Activated naive CD4-positive, alpha-beta T cell treated with anti-CD3 and anti-CD28 coated beads, Interleukin-2, amount 50 U/mL, for 16 hours (primary cell): ENCODE measurements at regions not wholly inside any gene's neighbourhood (a gene's known extent, or its start where the extent isn't known, plus 50 kb on each side); places are given as distances from the start of the nearest gene placed in this dataset.
"Not testable (repeated sequence)": the region's sequence is repeated elsewhere in the genome, so short reads cannot be mapped to it uniquely, and the experiment has no call there.

Source experiments
- DNase-seq: peaks from one replicate; pipeline ENCODE4 v3.0.0-alpha.2; 2020

DNA sequence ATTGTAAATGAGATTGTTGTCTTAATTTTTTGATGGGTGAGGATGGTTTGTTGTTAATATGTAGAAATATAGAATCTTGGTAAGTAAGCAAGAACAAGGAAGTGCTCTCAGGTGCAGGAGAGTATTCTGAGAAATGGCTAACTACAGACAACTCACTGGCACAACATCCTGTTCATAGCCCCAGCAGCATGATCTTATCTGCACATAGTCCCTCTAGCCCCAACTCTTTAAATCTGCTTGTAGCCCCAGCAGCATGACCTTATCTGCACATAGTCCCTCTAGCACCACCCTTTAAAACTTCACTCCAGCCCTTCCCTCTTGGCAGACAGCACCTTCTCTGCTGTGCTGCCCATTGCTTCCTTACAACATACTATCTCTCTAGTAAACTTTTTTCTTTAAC, 1957.1 kb upstream of the ADGRL3 start:
- DNase-seq, result no peak

DNA sequence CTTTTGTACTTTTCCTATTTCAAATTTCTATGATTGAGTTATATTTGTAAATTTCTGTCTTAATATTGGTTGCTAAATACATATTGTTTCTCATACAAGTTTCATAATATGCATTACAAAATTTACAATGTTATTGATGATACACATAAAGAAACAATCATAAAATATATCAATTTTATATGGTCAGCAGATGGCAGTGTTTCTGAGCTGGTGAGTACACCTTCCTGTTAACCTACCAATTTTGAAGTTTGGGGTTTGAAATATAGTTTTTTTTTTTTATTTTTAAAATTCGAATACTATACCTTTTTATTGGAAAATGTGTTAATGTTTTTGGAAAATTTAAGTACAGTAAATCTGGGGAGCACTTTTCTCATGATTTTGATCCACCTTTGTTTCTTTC, 1953.1 kb upstream of the ADGRL3 start:
- DNase-seq, result no peak

DNA sequence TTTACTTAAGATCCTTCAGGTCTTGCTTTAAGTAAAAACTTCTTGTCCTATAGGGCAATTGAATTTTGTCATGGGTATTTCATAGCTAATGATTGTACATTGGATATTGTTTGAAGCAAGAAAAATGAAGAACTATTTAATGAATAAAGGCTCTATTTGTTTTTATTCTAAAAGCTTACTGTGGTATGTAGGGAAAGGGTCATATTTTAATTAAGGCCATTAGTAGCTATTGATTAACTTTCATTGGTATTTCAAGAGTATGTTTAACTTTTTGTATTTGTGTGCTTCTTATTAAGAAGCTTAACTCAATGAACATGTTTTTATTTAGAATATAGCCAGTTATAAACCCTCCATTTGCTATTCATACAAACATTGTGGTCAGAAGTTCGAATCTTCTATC, 1951.8 kb upstream of the ADGRL3 start:
- no peak for DNase-seq

DNA sequence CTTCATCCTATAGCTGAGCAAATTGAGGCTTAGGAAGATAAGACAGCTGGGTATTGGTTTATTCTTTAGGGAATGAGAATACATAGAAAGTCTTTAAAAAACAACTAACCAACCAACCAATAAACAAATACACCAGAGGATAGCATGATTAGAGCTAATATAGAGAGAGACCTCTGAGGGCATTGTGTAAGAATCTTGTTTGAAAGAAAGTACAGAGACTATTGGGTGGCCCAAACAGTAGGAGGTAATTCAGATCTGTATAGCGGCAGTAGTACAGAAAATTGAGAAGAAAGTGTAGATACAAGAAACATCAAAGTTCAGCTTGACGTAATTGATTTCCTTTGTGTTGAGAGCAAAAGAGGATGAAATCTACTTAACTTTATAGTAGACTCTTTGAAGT, 1951.0 kb upstream of the ADGRL3 start:
- DNase-seq, result no peak

DNA sequence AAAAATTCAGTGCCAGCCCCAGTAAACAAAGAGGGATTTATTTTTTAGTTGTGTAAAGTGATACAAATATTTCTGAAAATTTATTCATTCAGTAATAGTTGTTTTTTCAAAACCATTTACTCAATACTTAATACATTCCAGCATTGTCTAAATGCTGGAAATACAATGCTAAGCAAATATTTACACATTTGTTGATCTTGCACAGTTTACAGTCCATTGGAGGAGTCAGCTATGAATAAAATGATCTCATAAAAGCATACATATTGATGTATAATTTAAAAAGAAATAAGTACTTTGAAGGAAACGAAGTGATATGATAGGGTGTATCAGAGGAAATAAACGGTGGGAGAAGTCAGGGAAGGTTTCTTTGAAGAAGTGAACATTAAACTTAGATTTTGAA, 1942.1 kb upstream of the ADGRL3 start:
- no peak for DNase-seq

DNA sequence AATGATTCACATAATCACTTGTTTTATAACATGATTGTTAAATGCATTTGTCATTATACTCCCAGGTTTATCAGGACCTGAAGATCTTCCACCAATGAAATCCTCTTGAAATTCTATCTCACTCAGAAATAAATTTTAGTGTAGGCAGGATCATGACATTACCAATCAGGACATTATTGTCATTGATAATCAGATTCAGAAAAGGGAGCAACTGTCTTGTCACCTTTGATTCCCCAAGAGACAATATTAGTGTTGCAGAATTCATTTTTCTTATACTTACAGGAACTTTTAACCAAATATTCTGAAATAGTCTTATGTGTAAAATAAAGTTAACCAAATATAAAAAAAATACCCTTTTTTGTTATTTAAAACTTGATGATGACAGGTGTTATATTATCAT, 1892.5 kb upstream of the ADGRL3 start:
- no peak for DNase-seq

DNA sequence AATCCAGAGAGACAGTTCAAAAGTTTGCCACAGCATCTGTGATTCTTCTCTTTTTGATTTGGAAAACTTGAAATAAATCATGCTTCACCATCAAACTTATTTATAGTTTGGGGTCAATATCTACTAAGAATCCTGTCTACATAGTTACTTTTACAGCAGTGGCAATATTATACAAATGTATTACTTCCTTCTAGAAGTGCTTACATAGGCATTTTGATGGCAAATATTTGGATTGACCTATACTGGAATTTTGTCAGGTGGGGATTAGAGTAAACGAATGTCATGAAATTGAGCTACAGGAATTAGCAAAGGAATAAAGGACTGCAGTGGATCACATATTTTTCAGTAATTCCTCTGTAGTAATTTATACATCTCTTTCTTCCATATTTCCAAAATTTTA, 1885.5 kb upstream of the ADGRL3 start:
- DNase-seq, result no peak

DNA sequence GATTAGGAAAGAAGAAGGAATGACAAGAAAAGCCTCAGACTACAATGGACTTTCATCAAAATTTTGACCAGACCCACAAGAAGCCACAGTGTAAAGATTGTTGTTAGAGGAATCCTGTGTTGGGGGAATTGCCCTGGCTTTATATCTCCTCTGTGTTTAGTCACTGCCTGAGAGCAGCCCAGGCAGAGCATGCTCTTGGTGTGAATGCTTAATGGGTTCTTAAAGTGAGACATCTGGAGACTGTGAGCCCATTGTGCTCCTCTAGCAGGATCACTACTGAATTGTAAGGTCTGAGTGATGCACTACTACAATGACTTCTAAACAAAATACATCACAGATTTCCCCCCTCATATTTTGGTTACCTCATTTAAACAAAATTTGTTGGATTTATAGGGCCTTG, 1860.5 kb upstream of the ADGRL3 start:
- DNase-seq, result no peak

DNA sequence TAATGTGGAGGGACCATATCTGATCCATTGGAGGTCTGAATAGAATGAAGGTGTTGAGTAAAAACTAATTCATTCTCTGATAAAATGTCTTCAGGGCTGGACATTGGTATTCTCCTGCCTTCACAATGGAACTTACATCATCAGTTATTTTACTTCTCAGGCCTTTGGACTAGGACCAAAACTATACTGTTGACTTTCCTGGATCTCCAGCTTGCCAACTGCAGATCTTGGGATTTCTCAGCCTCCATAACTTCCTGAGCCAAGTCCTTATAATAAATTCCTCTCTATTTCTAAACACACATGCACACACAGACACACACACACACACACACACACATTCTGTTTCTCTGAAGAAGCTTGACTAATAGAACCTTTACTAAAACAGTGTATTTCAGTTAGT, 1858.6 kb upstream of the ADGRL3 start:
- DNase-seq, result no peak

DNA sequence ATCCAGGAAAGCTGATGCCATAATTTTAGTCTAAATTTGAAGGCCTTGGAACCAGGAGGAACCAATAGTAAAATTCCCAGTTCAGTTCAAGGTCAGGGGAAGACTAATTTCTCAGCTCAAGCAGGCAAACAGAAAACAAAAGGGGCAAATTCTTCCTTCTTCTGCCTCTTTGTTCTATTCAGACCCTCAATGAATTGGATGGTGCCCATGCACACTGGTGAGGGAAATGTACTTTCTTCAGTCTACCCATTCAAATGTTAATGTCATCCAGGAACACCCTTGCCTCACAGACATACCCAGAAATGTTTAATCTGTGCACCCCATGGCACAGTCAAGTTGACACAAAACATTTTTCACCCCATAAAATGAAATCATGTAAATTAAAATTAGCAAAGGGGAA, 1851.2 kb upstream of the ADGRL3 start:
- DNase-seq, result no peak

DNA sequence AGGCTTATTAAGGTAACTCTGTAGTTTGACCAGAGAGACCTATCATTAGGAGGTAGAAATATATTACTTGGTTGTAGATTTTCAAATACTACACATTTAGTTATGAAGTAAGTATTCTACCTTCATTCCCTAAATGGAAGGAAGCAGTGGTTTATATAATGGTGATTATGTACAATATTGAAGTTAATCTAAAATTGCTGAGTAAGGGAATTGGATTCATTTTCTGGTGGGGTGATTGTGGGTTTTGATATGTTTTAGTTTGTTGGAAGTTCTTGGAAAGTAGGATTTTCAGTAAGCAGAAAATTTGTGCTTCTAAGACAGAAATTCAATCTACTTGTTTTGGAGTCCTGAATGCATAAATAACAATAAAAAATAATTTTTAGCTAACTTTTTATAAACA, 1830.9 kb upstream of the ADGRL3 start:
- no peak for DNase-seq

DNA sequence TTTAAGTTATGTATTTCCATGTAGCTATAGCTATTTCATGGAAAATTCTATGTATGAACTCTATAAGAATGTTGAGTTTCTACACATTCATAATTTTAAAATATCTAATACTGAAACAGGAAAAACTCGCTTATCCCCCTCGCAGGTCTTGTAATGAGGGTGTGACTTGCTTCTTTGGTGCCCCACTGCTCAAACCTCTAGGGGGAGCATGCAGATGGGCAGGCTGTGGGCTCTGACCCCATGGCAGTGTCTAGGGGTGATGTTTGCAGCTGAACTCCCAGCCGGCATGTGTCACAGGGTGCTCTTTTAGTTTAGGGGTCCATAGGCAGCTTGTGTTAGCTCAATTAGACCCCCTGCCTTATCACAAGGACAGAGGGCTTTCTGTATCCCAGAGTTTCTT, 1825.7 kb upstream of the ADGRL3 start:
- no peak for DNase-seq

DNA sequence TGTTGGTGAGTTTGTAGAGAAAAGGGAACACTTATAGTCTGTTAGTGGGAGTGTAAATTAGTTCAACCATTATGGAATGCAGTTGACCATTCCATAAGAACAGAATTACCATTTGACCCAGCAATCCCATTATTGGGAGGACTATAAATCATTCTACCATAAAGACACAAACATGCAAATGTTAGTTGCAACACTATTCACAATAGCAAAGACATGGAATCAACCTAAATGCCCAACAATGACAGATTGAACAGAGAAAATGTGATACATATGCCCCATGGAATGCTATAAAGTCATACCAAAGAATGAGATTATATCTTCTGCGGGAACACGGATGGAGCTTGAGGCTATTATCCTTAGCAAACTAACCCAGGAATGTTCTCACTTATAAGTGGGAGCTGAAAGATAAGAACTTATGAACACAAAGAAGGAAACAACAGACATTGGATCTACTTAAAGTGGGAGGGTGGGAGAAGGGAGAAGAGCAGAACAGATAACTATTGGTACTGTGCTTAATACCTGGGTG, 1819.2 kb upstream of the ADGRL3 start:
- no peak for DNase-seq

DNA sequence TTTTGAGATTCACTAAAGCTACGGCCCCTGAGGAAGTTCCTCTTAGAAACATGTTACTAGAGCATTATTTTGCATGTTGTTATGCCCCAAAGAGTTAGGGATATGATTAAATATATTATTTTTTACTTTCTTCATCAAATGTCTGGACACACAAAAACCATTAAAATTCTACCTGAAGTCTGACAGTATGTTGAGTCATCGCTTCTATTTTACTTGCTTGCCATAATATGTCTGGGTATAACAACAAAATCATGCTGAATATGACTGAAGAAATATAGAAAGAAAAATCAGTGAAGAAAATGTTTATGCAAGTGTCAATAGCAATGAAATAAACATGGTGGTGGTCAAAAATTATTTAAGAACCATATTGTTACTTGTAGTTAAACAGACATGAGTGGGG, 1818.5 kb upstream of the ADGRL3 start:
- DNase-seq, result no peak

DNA sequence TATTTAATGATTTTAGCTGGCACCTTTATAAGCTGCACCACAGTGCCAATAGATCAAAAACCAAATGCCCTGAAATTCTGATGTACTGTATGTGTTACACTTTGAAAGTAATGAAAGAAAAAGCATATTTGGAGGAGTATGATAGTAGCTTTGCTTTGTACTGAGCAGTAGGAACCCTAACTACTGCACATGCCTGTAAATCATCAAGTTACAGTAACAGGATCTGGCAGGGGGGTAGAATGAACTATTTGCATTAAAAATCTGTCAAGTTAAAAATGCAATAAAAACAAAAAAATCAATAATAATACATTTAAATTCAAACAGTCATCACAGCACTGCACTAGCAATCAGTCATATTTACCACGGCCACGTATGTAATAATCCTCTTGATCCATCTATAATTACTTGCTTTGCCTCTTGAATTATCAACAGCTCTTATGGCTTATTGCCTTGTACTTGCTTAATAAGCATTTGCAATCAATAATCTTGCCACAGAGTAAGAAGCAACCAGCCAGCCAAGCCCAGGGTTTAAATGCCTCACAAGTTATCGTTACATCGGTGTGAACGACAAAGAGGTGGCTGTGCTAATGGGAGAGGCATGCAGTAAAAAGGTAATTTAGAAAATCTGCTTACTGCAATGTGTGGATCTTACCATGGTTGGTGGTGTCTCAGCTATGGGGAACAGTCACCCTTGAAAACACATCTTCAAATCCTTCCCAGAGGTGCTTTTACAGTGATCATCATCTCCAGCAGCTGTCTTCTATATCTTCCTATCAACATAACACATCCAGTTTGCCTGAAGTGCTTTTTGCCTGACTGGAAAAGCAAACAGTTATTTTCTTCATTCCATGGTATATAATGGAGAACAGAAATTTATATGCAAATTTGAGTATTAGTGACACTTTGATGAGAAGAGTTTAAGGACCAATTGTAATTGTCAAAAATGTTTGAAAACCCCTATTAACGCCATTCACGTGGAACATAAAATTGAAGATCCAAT, 1812.1 kb upstream of the ADGRL3 start:
- no peak for DNase-seq

DNA sequence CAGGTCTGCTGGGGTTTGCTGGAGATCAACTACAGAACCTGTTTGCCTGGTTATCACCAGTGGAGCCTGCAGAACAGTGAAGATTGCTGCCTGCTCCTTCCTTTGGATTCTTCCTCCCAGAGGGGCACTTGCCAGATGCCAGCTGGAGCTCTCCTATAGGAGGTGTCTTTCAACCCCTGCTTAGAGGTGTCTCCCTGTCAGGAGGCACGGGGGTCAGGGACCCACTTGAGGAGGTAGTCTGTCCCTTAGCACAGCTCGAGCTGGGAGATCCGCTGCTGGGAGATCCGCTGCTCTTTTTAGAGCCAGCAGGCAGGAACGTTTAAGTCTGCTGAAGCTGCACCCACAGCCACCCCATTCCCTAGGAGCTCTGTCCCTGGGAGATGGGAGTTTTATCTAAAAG, 1806.3 kb upstream of the ADGRL3 start:
- no peak for DNase-seq

DNA sequence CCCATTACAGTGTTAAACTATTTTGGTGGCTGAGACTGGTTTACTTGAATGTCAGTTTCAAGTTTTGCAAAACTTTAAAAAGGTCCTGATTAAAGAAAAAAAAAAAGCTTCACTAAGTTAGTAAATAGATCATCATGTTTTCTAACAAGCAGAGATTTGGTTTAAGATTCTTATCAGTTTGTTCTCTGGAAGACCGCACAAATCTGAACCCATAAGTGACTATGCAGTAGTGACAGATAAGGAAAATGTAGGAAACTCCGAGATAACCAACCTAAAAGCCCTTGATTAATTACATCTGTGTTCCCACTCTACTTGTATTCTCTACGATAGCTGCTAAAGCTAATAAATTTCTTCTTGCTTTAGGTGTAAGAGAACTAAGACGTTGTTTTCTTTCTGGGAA, 1799.8 kb upstream of the ADGRL3 start:
- no peak for DNase-seq

DNA sequence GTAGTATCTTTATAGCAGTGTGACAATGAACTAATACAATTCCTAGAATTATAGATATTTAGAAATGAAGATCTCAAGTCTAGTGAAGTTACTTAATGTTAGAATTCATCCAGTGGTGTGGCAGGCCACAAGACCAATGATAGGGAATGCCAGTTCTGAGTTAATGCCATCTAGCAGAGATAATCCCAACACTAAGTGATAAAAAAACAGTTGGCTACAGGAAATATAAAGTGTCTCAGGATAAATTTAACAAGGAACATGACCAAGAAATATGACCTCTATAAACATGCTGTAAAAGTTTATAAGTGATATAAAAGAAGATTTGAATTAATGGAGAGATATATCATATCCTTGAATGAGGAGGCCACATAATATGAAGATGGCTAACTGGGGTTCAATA, 1790.5 kb upstream of the ADGRL3 start:
- no peak for DNase-seq

DNA sequence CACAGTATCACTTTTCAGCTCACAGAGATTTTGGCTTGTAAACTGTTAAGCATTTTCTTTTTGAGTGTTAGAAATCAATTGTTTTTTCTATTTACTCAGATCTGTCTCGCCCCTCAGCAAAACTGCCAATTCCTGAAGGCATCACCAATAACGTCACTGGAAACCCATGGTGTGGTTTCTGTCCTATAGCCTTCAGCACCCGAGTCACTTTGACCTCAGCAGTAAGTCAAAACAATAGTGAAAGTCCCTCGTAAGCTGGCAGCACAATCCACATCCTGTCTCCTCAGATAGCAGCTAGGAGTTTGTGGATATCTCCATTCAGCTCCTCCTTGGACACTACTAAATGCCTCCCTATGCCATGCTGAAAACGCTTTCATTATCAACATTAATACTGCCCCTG, 1787.4 kb upstream of the ADGRL3 start:
- no peak for DNase-seq

DNA sequence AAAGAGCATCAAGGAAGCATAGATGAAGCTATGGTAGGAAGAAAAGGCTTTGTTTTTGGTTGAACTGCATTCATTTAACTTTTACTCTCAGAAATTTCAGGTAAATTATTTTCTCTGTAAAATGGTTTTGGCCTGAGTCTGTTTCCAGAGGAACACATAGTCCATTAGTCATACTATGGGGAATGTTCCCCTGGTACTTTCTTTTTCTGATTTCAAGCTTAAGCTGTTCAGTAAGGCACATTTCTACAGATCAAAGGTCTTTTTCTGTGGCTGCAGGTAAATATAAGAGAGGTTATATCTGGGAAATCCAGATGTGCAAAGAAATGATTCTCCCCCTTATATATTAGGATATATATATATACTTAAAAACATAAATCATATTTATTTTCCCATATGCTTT, 1744.4 kb upstream of the ADGRL3 start:
- no peak for DNase-seq

DNA sequence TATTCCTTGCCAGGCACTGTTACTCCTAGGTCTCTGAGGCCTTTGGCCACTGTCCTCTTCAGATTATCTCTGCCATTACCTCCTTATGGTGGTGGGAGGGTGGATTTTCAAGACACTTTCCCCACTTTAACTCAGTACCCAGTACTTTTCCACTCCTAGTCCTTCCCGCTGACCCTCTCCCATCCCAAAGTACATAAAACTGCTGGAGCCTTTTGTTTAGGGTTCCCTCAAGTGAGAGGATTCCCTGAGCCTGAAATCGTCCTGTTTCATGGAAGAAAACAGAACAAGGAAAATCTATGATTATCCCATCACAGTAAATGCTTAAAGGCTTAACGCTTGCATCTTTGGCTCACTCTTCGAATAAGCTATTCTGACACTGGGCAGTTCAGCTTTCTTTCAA, 1742.5 kb upstream of the ADGRL3 start:
- DNase-seq, result no peak

DNA sequence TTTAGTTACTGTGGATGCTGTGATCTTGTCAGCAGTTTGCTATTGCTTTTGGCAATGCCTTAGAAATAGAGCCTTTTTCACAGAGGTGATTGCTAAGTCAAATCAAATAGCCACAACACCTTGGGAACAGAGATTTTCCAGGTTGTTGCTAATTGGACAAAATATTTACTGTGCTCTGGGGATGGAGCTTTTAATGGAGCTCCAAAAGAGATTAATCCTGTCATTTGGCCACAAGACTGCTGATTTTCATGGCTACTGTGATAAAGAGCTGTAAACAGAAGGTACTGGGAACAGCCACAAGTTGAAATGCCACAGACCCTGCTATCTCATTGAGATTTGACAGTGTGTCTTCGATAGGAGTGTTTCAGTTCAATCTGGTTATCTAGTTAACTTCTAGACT, 1715.2 kb upstream of the ADGRL3 start:
- DNase-seq, result no peak

DNA sequence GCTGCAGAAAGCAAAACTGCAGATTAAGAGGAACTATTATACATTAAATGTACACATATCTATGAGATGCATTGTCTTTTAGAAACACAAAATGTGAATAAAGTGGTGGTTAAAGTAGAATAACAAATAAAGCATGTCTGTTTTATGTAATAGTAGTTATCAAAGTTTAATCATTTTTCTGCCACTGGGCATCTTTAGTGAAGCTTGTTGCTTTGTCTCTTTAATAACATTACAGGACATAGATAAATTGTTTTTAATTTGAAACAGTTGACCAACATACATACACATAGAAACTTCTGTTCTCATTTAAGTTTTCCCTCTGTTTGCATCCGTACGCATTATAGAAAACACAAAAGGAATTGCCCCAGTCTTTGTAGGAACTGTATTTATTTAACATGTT, 1700.0 kb upstream of the ADGRL3 start:
- no peak for DNase-seq

DNA sequence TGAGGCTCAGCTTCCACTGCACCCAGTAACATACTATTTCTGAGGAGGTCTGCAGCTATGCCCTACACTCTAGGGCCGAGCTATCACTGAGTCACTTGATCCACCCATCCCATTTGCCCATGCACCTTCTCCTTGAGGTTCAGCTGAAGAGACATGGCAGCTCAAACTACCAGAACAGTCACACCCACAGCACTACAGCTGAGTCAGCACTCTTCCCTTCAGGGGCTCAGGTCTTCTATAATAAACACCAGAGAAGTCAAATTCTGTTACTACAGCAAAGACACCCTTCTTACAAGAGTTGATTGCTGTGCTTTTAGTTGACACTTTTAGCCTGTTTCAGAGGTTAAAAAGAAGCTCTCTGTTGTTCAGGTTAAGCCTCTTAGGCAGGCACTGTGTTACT, 1696.4 kb upstream of the ADGRL3 start:
- DNase-seq, result no peak

DNA sequence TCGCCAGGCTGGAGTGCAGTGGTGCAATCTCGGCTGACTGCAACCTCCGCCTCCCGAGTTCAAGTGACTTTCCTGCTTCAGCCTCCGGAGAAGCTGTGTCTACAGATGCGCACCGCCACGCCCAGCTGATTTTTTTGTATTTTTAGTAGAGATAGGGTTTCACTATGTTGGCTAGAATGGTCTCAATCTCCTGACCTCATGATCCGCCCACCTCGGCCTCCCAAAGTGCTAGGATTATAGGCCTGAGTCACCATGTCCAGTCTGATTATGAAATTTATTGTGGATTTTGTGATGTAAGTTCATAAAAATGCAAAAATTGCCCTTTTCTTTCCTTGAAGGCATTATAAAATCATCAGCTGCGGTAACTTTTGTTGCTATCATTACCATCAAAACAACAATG, 1688.3 kb upstream of the ADGRL3 start:
- not testable (repeated sequence) for DNase-seq
